Ovary (tissue), 3 donors: ENCODE measurements at regions not wholly inside any gene's neighbourhood (a gene's known extent, or its start where the extent isn't known, plus 50 kb on each side); places are given as distances from the start of the nearest gene placed in this dataset.

Experiments used
- CTCF ChIP-seq, 3 donors: fragments of 450-650 bp in 2 of 3; fragments of 200-600 bp in 1 of 3; IDR thresholded peaks; one replicate each; pipeline versions ENCODE4 v1.5.1 to v1.8.0; 2016 to 2022; ENCODE audit warnings: antibody characterized with exemption in 3 of 3, mild to moderate bottlenecking in 1 of 3
- EP300 ChIP-seq: sonication (generic); formaldehyde crosslinking; IDR thresholded peaks from one replicate; pipeline ENCODE4 v1.6.1; 2017; ENCODE audit warnings: antibody characterized with exemption
- donor health status: DM: no; HTN: no; CAD: no.

GRCh38 chr5:158166424-158166823 is 307.5 kb upstream of the CLINT1 start:
- TF ChIP-seq CTCF (IDR thresholded peaks at IDR 0.05), result no peak
- TF ChIP-seq EP300, result no peak
